Mucosa of rectum (tissue), 2 donors: ENCODE measurements at regions not wholly inside any gene's neighbourhood (a gene's known extent, or its start where the extent isn't known, plus 50 kb on each side); places are given as distances from the start of the nearest gene placed in this dataset.

Experiments
- H3K27ac ChIP-seq, 2 donors: one replicate each; pipeline ENCODE4 v1.7.0; 2013; ENCODE audit warnings: inconsistent platforms in 2 of 2, low read depth in 2 of 2, low read length in 2 of 2
- H3K27me3 ChIP-seq, 2 donors: one replicate each; pipeline ENCODE4 v1.7.0; 2013; ENCODE audit warnings: low read length in 2 of 2; ENCODE audit not compliant: control insufficient read depth in 2 of 2, insufficient read depth in 2 of 2
- H3K36me3 ChIP-seq, 2 donors: one replicate each; pipeline ENCODE4 v1.7.0; 2013; ENCODE audit warnings: low read length in 2 of 2; ENCODE audit not compliant: control insufficient read depth in 2 of 2, insufficient read depth in 2 of 2
- H3K4me1 ChIP-seq, 2 donors: one replicate each; pipeline ENCODE4 v1.7.0; 2013; ENCODE audit warnings: low read length in 2 of 2, mild to moderate bottlenecking in 1 of 2; ENCODE audit not compliant: control insufficient read depth in 2 of 2, insufficient read depth in 2 of 2
- H3K4me3 ChIP-seq, 2 donors: one replicate each; pipeline ENCODE4 v1.7.0; 2013; ENCODE audit warnings: low read length in 2 of 2
- H3K9ac ChIP-seq, 2 donors: one replicate each; pipeline ENCODE4 v1.7.0; 2013; ENCODE audit warnings: low read length in 2 of 2, low read depth in 1 of 2, mild to moderate bottlenecking in 1 of 2
- H3K9me3 ChIP-seq, 2 donors: one replicate each; pipeline ENCODE4 v1.7.0; 2013; ENCODE audit warnings: low read length in 2 of 2; ENCODE audit not compliant: control insufficient read depth in 2 of 2
- donor health status: healthy.
- donor health status: Normal muscosa, but diverticular disease.

DNA sequence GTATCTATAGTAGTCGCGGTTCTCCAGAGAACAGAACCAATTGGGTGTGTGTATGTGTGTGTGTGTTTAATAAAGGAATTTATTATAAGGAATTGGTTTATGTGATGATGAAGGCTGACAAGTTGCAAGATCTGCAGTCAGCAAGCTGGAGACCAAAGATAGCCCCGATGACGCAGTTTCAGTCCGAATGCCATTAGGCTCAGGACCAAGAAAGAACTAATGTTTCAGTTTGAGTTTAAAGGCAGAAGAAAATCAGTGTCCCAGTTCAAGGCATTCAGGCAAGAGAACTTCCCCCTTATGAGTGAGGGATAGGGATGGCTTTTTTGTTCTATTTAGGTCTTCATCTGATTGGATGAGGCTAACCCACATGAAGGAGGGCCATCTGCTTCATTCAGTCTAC lies 221.6 kb downstream of the HNMT start:
- H3K27me3 ChIP-seq: no peaks in the 10 kb centered on the region
- no peaks in the 10 kb centered on the region for H3K4me1 ChIP-seq
- H3K27ac ChIP-seq: no peak overlapping the region
- no peak overlapping the region for H3K4me3 ChIP-seq
- no peaks in the 10 kb centered on the region for H3K36me3 ChIP-seq
- no peaks in the 10 kb centered on the region for H3K9me3 ChIP-seq
- H3K9ac ChIP-seq: no peak overlapping the region

GRCh38 chr2:138187221-138187620 lies 222.9 kb downstream of the HNMT start:
- Histone ChIP-seq H3K4me1 (no peaks in the 10 kb centered on the region), H3K27me3 (no peaks in the 10 kb centered on the region), H3K36me3 (no peaks in the 10 kb centered on the region), H3K27ac (no peak overlapping the region), H3K9ac (no peak overlapping the region), H3K9me3 (no peaks in the 10 kb centered on the region), H3K4me3 (no peak overlapping the region)

GRCh38 chr2:138190999-138191398 lies 226.7 kb downstream of the HNMT start:
- no peaks in the 10 kb centered on the region for H3K36me3 ChIP-seq
- H3K4me3 ChIP-seq: no peak overlapping the region
- no peaks in the 10 kb centered on the region for H3K4me1 ChIP-seq
- H3K9me3 ChIP-seq: no peaks in the 10 kb centered on the region
- no peak overlapping the region for H3K27ac ChIP-seq
- no peak overlapping the region for H3K9ac ChIP-seq
- H3K27me3 ChIP-seq: no peaks in the 10 kb centered on the region

- H3K4me3 ChIP-seq: no peak overlapping the region
- H3K36me3 ChIP-seq: no peaks in the 10 kb centered on the region
- no peaks in the 10 kb centered on the region for H3K27me3 ChIP-seq
- H3K27ac ChIP-seq: no peak overlapping the region
- no peaks in the 10 kb centered on the region for H3K4me1 ChIP-seq
- no peaks in the 10 kb centered on the region for H3K9me3 ChIP-seq
- H3K9ac ChIP-seq: no peak overlapping the region
These were observed 229.3 kb downstream of the HNMT start for GRCh38 chr2:138193416-138194213.

- H3K9ac ChIP-seq: no peak overlapping the region
- no peaks in the 10 kb centered on the region for H3K4me1 ChIP-seq
- no peaks in the 10 kb centered on the region for H3K36me3 ChIP-seq
- no peaks in the 10 kb centered on the region for H3K27me3 ChIP-seq
- no peaks in the 10 kb centered on the region for H3K9me3 ChIP-seq
- no peak overlapping the region for H3K27ac ChIP-seq
- H3K4me3 ChIP-seq: no peak overlapping the region
These were observed 237.0 kb downstream of the HNMT start for GRCh38 chr2:138201286-138201685.

GRCh38 chr2:138202762-138203161 lies 238.5 kb downstream of the HNMT start:
- H3K4me3 ChIP-seq: no peak overlapping the region

DNA sequence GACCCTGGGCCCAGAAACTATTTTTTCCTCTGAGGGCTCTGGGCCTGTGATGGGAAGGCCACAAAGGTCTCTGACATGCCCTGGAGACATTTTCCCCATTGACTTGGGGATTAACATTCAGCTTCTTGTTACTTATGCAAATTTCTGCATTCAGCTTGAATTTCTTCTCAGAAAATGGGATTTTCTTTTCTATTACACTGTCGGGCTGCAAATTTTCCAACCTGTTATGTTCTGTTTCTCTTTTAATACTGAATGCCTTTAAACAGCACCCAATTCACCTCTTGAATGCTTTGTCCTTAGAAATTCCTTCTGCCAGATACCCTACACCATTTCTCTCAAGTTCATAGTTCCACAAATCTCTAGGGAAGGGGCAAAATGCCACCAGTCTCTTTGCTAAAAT lies 241.0 kb downstream of the HNMT start:
- no peaks in the 10 kb centered on the region for H3K9me3 ChIP-seq
- no peaks in the 10 kb centered on the region for H3K4me1 ChIP-seq
- no peak overlapping the region for H3K9ac ChIP-seq
- no peaks in the 10 kb centered on the region for H3K36me3 ChIP-seq
- no peaks in the 10 kb centered on the region for H3K27me3 ChIP-seq
- no peak overlapping the region for H3K27ac ChIP-seq
- no peak overlapping the region for H3K4me3 ChIP-seq

More at GRCh38 chr2:138202762-138203161, 238.5 kb downstream of the HNMT start:
- Histone ChIP-seq H3K27me3 (no peaks in the 10 kb centered on the region), H3K9ac (no peak overlapping the region), H3K4me1 (no peaks in the 10 kb centered on the region), H3K36me3 (no peaks in the 10 kb centered on the region), H3K9me3 (no peaks in the 10 kb centered on the region), H3K27ac (no peak overlapping the region)

GRCh38 chr2:138207074-138207930 lies 243.0 kb downstream of the HNMT start:
- H3K9ac ChIP-seq: no peak overlapping the region
- H3K27me3 ChIP-seq: no peaks in the 10 kb centered on the region
- no peaks in the 10 kb centered on the region for H3K36me3 ChIP-seq
- no peak overlapping the region for H3K27ac ChIP-seq
- H3K4me3 ChIP-seq: no peak overlapping the region
- H3K9me3 ChIP-seq: no peaks in the 10 kb centered on the region
- no peaks in the 10 kb centered on the region for H3K4me1 ChIP-seq

- Histone ChIP-seq H3K36me3 (no peaks in the 10 kb centered on the region), H3K27ac (no peak overlapping the region), H3K9ac (no peak overlapping the region), H3K4me3 (no peak overlapping the region), H3K27me3 (no peaks in the 10 kb centered on the region), H3K9me3 (no peaks in the 10 kb centered on the region), H3K4me1 (no peaks in the 10 kb centered on the region)
These were observed 244.7 kb downstream of the HNMT start for GRCh38 chr2:138209009-138209408.

GRCh38 chr2:138210487-138210886 lies 246.2 kb downstream of the HNMT start:
- H3K9me3 ChIP-seq: no peaks in the 10 kb centered on the region
- H3K4me3 ChIP-seq: no peak overlapping the region
- no peak overlapping the region for H3K27ac ChIP-seq
- H3K4me1 ChIP-seq: no peaks in the 10 kb centered on the region
- no peaks in the 10 kb centered on the region for H3K27me3 ChIP-seq
- H3K9ac ChIP-seq: no peak overlapping the region
- no peaks in the 10 kb centered on the region for H3K36me3 ChIP-seq
